OCI-LY3 (cell line): ENCODE measurements at regions not wholly inside any gene's neighbourhood (a gene's known extent, or its start where the extent isn't known, plus 50 kb on each side); places are given as distances from the start of the nearest gene placed in this dataset.
"Not testable (repeated sequence)": the region's sequence is repeated elsewhere in the genome, so short reads cannot be mapped to it uniquely, and the experiment has no call there.

Experiments used
- CTCF ChIP-seq: fragments of 200-600, 300-600 bp; sonication (generic); IDR thresholded peaks from 2 replicates; pipeline ENCODE4 v1.5.1; 2014; ENCODE audit warnings: antibody characterized with exemption, low read length, low read depth
- EZH2phosphoT487 ChIP-seq: fragments of 200-600 bp; shearing (Covaris generic); IDR thresholded peaks from 2 replicates; pipeline ENCODE4 v1.6.1; 2018; ENCODE audit warnings: antibody characterized with exemption, mixed run types, low read depth

GRCh38 chr16:29219562-29219961, 186.9 kb downstream of the NPIPB11 start:
- TF ChIP-seq CTCF, EZH2phosphoT487: not testable (repeated sequence)
